ENCODE measurements at regions not wholly inside any gene's neighbourhood (a gene's known extent, or its start where the extent isn't known, plus 50 kb on each side); places are given as distances from the start of the nearest gene placed in this dataset.

- H3K4me1 ChIP-seq (replicated peaks; ENCODE audit: insufficient read depth) = no peaks in the 10 kb centered on the region
- POLR2A ChIA-PET (ENCODE audit: unreplicated experiment) = no interaction called here
These were observed 132.7 kb upstream of the IFNGR1 start for GRCh38 chr6:137351890-137352289.

GRCh38 chr6:137350857-137351256 is 131.7 kb upstream of the IFNGR1 start:
- H3K27ac ChIP-seq = no peak overlapping the region
- no peak overlapping the region for H3K4me2 ChIP-seq
- no peaks in the 10 kb centered on the region for H4K20me1 ChIP-seq (ENCODE audit: insufficient read depth)
- no peak overlapping the region for H3K4me3 ChIP-seq
- no peak for TF ChIP-seq EZH2 (IDR thresholded peaks at IDR 0.05; ENCODE audit: low read depth)
- TF ChIP-seq CTCF (conservative IDR thresholded peaks at IDR 0.05) = no peak
- no peak overlapping the region for H2AFZ ChIP-seq
- H3K9me2 ChIP-seq (ENCODE audit: insufficient read depth) = no peaks in the 10 kb centered on the region
- no peaks in the 10 kb centered on the region for H3K27me3 ChIP-seq (ENCODE audit: insufficient read depth, low read depth)
- CTCF ChIA-PET = interaction anchor here (0.7 kb wide), 1 partner anchor 76 kb away, joined by 4 read pairs; no protein-coding TSS in a partner anchor
- H3K4me1 ChIP-seq (replicated peaks; ENCODE audit: insufficient read depth) = no peaks in the 10 kb centered on the region
- DNase-seq = peak in 1 of 2 experiments; percentile 5
- H3K9me3 ChIP-seq (ENCODE audit: insufficient read depth, low read depth) = no peaks in the 10 kb centered on the region
- intact Hi-C loops (cut with micrococcal nuclease; ENCODE audit: unreplicated experiment) = no loop called here
- no peaks in the 10 kb centered on the region for H3F3A ChIP-seq (ENCODE audit: insufficient read depth, low read depth)
- BruUV-seq (replicated peaks) = no TSS peak
- H3K36me3 ChIP-seq (ENCODE audit: low read depth) = no peaks in the 10 kb centered on the region
- H3K79me2 ChIP-seq (ENCODE audit: low read depth) = no peaks in the 10 kb centered on the region
- POLR2A ChIA-PET (ENCODE audit: unreplicated experiment) = no interaction called here

More at GRCh38 chr6:137351890-137352289, 132.7 kb upstream of the IFNGR1 start:
- H3K27me3 ChIP-seq (ENCODE audit: insufficient read depth, low read depth) = no peaks in the 10 kb centered on the region
- H3K4me3 ChIP-seq = no peak overlapping the region
- TF ChIP-seq EZH2 (IDR thresholded peaks at IDR 0.05; ENCODE audit: low read depth) = no peak
- TF ChIP-seq CTCF (conservative IDR thresholded peaks at IDR 0.05) = no peak
- no peak overlapping the region for H2AFZ ChIP-seq
- no peak overlapping the region for H3K4me2 ChIP-seq
- peak in 1 of 2 experiments; percentile 21 for DNase-seq
- BruUV-seq (replicated peaks) = no TSS peak
- no peaks in the 10 kb centered on the region for H3K36me3 ChIP-seq (ENCODE audit: low read depth)
- H3K9me3 ChIP-seq (ENCODE audit: insufficient read depth, low read depth) = no peaks in the 10 kb centered on the region
- no peaks in the 10 kb centered on the region for H3K79me2 ChIP-seq (ENCODE audit: low read depth)
- no peaks in the 10 kb centered on the region for H3K9me2 ChIP-seq (ENCODE audit: insufficient read depth)
- CTCF ChIA-PET = no interaction called here
- intact Hi-C loops (cut with micrococcal nuclease; ENCODE audit: unreplicated experiment) = no loop called here
- no peaks in the 10 kb centered on the region for H3F3A ChIP-seq (ENCODE audit: insufficient read depth, low read depth)
- no peak overlapping the region for H3K27ac ChIP-seq
- H4K20me1 ChIP-seq (ENCODE audit: insufficient read depth) = no peaks in the 10 kb centered on the region

GRCh38 chr6:137349856-137350830 is 131.0 kb upstream of the IFNGR1 start:
- POLR2A ChIA-PET (ENCODE audit: unreplicated experiment) = no interaction called here
- CTCF ChIA-PET = interaction anchor here (0.7 kb wide), 1 partner anchor 75 kb away, joined by 4 read pairs; no protein-coding TSS in a partner anchor
- Histone ChIP-seq H3K9me3 (ENCODE audit: insufficient read depth, low read depth) (no peaks in the 10 kb centered on the region), H3K9me2 (ENCODE audit: insufficient read depth) (no peaks in the 10 kb centered on the region), H3K4me1 (replicated peaks; ENCODE audit: insufficient read depth) (no peaks in the 10 kb centered on the region), H3K79me2 (ENCODE audit: low read depth) (no peaks in the 10 kb centered on the region), H3K27ac (no peak overlapping the region), H3K27me3 (ENCODE audit: insufficient read depth, low read depth) (no peaks in the 10 kb centered on the region), H3K4me2 (no peak overlapping the region), H4K20me1 (ENCODE audit: insufficient read depth) (no peaks in the 10 kb centered on the region), H3K36me3 (ENCODE audit: low read depth) (no peaks in the 10 kb centered on the region), H2AFZ (no peak overlapping the region), H3F3A (ENCODE audit: insufficient read depth, low read depth) (no peaks in the 10 kb centered on the region), H3K4me3 (no peak overlapping the region)
- TF ChIP-seq CTCF (conservative IDR thresholded peaks at IDR 0.05) (no peak), EZH2 (IDR thresholded peaks at IDR 0.05; ENCODE audit: low read depth) (no peak)
- DNase-seq = no peak
- BruUV-seq (replicated peaks) = no TSS peak
- intact Hi-C loops (cut with micrococcal nuclease; ENCODE audit: unreplicated experiment) = no loop called here
